Ectodermal cell (in vitro differentiated cells): ENCODE measurements at regions not wholly inside any gene's neighbourhood (a gene's known extent, or its start where the extent isn't known, plus 50 kb on each side); places are given as distances from the start of the nearest gene placed in this dataset.

Source experiments
- H3K27ac ChIP-seq: 2 replicates; pipeline ENCODE4 v1.7.0; 2013; ENCODE audit warnings: mild to moderate bottlenecking, low read depth, low read length; ENCODE audit not compliant: insufficient read depth, poor library complexity, severe bottlenecking
- H3K27me3 ChIP-seq: 2 replicates; pipeline ENCODE4 v1.7.0; 2013; ENCODE audit warnings: mild to moderate bottlenecking, low read length; ENCODE audit not compliant: insufficient read depth, control insufficient read depth, poor library complexity, severe bottlenecking
- H3K36me3 ChIP-seq: one replicate; pipeline ENCODE4 v1.7.0; 2013; ENCODE audit warnings: low read length; ENCODE audit not compliant: control insufficient read depth, insufficient read depth
- H3K4me1 ChIP-seq: one replicate; pipeline ENCODE4 v1.7.0; 2013; ENCODE audit warnings: low read length; ENCODE audit not compliant: control insufficient read depth, insufficient read depth
- H3K4me3 ChIP-seq: 2 replicates; pipeline ENCODE4 v1.7.0; 2013; ENCODE audit warnings: low read depth, low read length, control low read depth; ENCODE audit not compliant: insufficient read depth
- H3K9me3 ChIP-seq: 2 replicates; pipeline ENCODE4 v1.7.0; 2013; ENCODE audit warnings: mild to moderate bottlenecking, low read length, moderate library complexity; ENCODE audit not compliant: control insufficient read depth
- WGBS, 2 experiments: methylation state at CpG; one replicate each; pipeline ENCODE4 v1.1.7; 2013; ENCODE audit warnings: missing lambda C conversion rate in 2 of 2; 5-methylcytosine and 5-hydroxymethylcytosine counted together

- Histone ChIP-seq H3K4me1 (peaks cover 16% of the 10 kb centered on the region), H3K9me3 (no peaks in the 10 kb centered on the region), H3K4me3 (no peak overlapping the region), H3K27ac (no peak overlapping the region), H3K36me3 (no peaks in the 10 kb centered on the region), H3K27me3 (no peaks in the 10 kb centered on the region)
- WGBS, 2 experiments = 75 to 79% methylated on average over 8 to 9 of the region's 9 CpGs
These were observed 205.5 kb downstream of the CTTN start for GRCh38 chr11:70603756-70604211.

GRCh38 chr11:70604221-70604620, 205.9 kb downstream of the CTTN start:
- WGBS, 2 experiments = 90 to 93% methylated on average over 11 of the region's 11 CpGs

GRCh38 chr11:70604630-70605467, 206.5 kb downstream of the CTTN start:
- Histone ChIP-seq H3K9me3 (no peaks in the 10 kb centered on the region), H3K27ac (no peak overlapping the region), H3K4me3 (no peak overlapping the region), H3K36me3 (no peaks in the 10 kb centered on the region), H3K27me3 (no peaks in the 10 kb centered on the region), H3K4me1 (peaks cover 21% of the 10 kb centered on the region)
- WGBS, 2 experiments = 79% methylated on average over 20 of the region's 20 CpGs

More at GRCh38 chr11:70604221-70604620, 205.9 kb downstream of the CTTN start:
- no peak overlapping the region for H3K4me3 ChIP-seq
- no peaks in the 10 kb centered on the region for H3K36me3 ChIP-seq
- H3K27me3 ChIP-seq = no peaks in the 10 kb centered on the region
- peaks cover 20% of the 10 kb centered on the region for H3K4me1 ChIP-seq
- H3K9me3 ChIP-seq = no peaks in the 10 kb centered on the region
- H3K27ac ChIP-seq = no peak overlapping the region

DNA sequence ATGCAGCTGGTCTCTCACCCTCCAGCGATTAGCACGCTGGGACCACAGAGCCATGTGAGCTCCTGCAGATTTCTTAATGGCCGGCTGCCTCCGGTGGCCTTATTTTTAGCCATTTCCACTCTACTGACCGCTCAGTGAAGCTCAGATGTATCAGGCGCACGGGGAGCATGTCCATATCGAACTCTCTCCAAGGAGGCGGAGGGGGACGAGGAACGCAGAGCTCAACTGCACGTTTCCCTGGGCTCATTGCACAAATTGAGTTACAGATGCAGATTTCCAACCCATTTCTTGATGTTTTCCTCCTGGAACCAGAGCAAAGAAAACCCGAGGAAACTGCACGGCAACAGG, 207.1 kb downstream of the CTTN start:
- Histone ChIP-seq H3K36me3 (no peaks in the 10 kb centered on the region), H3K4me1 (peaks cover 23% of the 10 kb centered on the region), H3K27ac (no peak overlapping the region), H3K27me3 (no peaks in the 10 kb centered on the region), H3K4me3 (no peak overlapping the region), H3K9me3 (no peaks in the 10 kb centered on the region)
- 91 to 93% methylated on average over 14 of the region's 14 CpGs for WGBS, 2 experiments

DNA sequence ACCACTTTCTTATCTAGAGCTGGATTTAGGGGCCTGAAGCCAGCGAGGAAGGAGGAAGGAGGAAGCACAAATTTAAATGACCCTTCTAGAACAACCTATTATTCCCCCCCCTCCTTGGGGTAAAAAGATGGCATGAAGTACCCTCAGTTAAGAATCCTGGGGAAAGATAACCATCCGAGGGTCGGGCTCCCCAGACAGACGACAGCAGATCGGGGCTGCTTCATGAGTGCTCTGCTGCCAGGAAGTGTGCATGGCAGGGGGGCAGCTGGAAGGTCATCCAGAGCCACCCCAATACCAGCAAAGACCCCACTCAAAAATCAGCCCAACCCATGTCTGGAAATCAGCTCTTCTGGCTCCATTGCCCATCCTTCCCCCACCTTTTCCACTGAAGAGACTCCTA, 207.5 kb downstream of the CTTN start:
- H3K4me3 ChIP-seq = no peak overlapping the region
- H3K4me1 ChIP-seq = peaks cover 23% of the 10 kb centered on the region
- H3K27ac ChIP-seq = no peak overlapping the region
- no peaks in the 10 kb centered on the region for H3K27me3 ChIP-seq
- H3K9me3 ChIP-seq = no peaks in the 10 kb centered on the region
- 81 to 84% methylated on average over 5 of the region's 5 CpGs for WGBS, 2 experiments
- no peaks in the 10 kb centered on the region for H3K36me3 ChIP-seq

- no peaks in the 10 kb centered on the region for H3K36me3 ChIP-seq
- H3K27ac ChIP-seq = no peak overlapping the region
- peaks cover 26% of the 10 kb centered on the region for H3K4me1 ChIP-seq
- H3K27me3 ChIP-seq = no peaks in the 10 kb centered on the region
- WGBS, 2 experiments = 93 to 94% methylated on average over 12 of the region's 12 CpGs
- H3K9me3 ChIP-seq = no peaks in the 10 kb centered on the region
- no peak overlapping the region for H3K4me3 ChIP-seq
These were observed 208.1 kb downstream of the CTTN start for GRCh38 chr11:70606248-70606950.

GRCh38 chr11:70606951-70607330, 208.6 kb downstream of the CTTN start:
- peaks cover 29% of the 10 kb centered on the region for H3K4me1 ChIP-seq

DNA sequence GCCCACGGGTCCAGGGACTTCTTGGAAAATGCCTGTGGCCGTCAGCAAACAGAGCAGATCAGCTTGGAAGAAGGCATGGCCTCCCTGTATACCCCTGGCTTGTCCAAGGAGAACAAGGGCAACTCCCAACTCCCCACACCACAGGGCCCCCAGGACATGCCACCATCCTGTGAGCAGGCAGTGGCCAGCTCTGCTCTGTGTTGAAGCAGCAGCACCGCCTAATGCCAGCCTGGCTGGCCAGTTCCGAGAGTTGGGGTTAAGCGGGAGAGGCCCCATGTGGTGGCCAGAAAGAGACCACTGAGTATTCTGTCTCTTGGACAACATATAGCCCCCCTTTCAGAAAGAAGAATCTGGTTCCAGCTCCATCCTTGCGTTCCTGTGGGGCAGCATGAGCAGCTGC, 209.2 kb downstream of the CTTN start:
- H3K27me3 ChIP-seq = no peaks in the 10 kb centered on the region
- WGBS, 2 experiments = 83 to 89% methylated on average over 6 of the region's 6 CpGs
- H3K27ac ChIP-seq = no peak overlapping the region
- H3K36me3 ChIP-seq = no peaks in the 10 kb centered on the region
- peaks cover 29% of the 10 kb centered on the region for H3K4me1 ChIP-seq
- no peak overlapping the region for H3K4me3 ChIP-seq
- no peaks in the 10 kb centered on the region for H3K9me3 ChIP-seq

More at GRCh38 chr11:70606951-70607330, 208.6 kb downstream of the CTTN start:
- Histone ChIP-seq H3K27me3 (no peaks in the 10 kb centered on the region), H3K27ac (no peak overlapping the region), H3K9me3 (no peaks in the 10 kb centered on the region), H3K4me3 (no peak overlapping the region), H3K36me3 (no peaks in the 10 kb centered on the region)
- WGBS, 2 experiments = 89% methylated on average over 10 of the region's 10 CpGs

DNA sequence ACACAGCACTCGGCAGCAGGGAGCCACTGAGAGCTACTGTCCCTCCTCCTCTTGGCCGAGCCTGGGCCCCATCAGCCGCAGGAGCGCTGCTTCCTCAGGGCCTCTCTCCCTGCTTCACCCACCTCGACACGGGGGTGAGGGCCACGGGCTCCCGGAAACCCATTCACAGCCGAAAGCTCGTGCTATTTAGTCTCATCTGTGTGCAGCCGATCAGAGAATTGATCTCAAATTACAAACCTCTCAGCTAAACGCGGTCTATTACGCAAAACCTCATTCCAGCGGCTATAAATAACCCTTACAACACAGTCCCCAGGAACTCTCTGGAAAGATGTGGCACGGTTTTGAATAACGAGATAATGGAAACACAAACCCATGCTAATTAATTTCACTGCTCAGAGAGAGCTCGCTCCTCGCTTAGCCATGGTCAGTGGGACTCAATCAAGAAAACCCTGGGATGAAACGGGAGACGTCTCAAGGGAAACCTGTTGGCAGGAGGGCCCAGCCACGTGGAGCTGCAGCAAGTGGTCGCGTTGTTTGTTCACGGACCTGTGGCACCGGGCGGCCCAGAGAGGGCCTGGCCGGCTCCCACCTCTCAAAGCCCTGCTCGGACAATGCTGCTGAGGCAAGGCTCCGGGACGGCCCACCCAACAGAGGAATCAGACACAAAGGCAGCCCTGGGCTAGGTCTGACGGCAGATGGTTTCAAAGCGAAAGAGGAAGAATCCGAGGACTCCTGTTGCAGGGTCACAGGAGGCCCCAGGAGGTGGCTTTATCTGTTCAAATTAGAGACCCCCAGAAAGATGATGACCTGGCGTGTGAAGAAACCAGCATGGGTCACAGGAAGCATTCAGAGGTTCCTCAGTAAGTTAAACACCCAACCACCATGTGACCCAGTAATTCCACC, 210.5 kb downstream of the CTTN start:
- no peak overlapping the region for H3K4me3 ChIP-seq
- H3K27me3 ChIP-seq = no peaks in the 10 kb centered on the region
- peaks cover 29% of the 10 kb centered on the region for H3K4me1 ChIP-seq
- no peaks in the 10 kb centered on the region for H3K36me3 ChIP-seq
- H3K27ac ChIP-seq = no peak overlapping the region
- no peaks in the 10 kb centered on the region for H3K9me3 ChIP-seq
- WGBS, 2 experiments = 65 to 66% methylated on average over 35 of the region's 35 CpGs
